ACC112 (cell line): ENCODE measurements at regions not wholly inside any gene's neighbourhood (a gene's known extent, or its start where the extent isn't known, plus 50 kb on each side); places are given as distances from the start of the nearest gene placed in this dataset.

Experiments
- H2AFZ ChIP-seq: fragments of 200-600 bp; sonication (generic); one replicate; pipeline ENCODE4 v1.6.0; 2017; ENCODE audit warnings: antibody characterized with exemption, low read length; ENCODE audit not compliant: unreplicated experiment
- H3K27ac ChIP-seq: fragments of 200-600 bp; sonication (generic); 2 replicates; pipeline ENCODE4 v1.5.1; 2014; ENCODE audit warnings: low read depth, mild to moderate bottlenecking, antibody characterized with exemption, low read length, moderate library complexity
- H3K27me3 ChIP-seq: fragments of 200-600 bp; sonication (generic); 2 replicates; pipeline ENCODE4 v1.6.1; 2014; ENCODE audit warnings: mild to moderate bottlenecking, antibody characterized with exemption, low read length, moderate library complexity, mixed read lengths; ENCODE audit not compliant: insufficient read depth
- H3K36me3 ChIP-seq: fragments of 200-600 bp; sonication (generic); 2 replicates; pipeline ENCODE4 v1.6.1; 2016; ENCODE audit warnings: mild to moderate bottlenecking, antibody characterized with exemption, low read length, moderate library complexity, mixed read lengths; ENCODE audit not compliant: insufficient read depth
- H3K4me1 ChIP-seq: fragments of 200-600 bp; sonication (generic); one replicate; pipeline ENCODE4 v1.6.1; 2016; ENCODE audit warnings: low read length, mixed read lengths; ENCODE audit not compliant: insufficient read depth, unreplicated experiment, control insufficient read depth
- H3K4me3 ChIP-seq: fragments of 200-600 bp; sonication (generic); 2 replicates; pipeline ENCODE4 v1.5.1; 2014; ENCODE audit warnings: mild to moderate bottlenecking, low read depth, low read length
- H3K79me2 ChIP-seq: fragments of 200-600 bp; sonication (generic); one replicate; pipeline ENCODE4 v1.6.0; 2016; ENCODE audit warnings: low read length; ENCODE audit not compliant: control insufficient read depth, unreplicated experiment, insufficient read depth

- H3K27me3 ChIP-seq, result no peaks in the 10 kb centered on the region
- H3K36me3 ChIP-seq, result no peaks in the 10 kb centered on the region
- H3K27ac ChIP-seq, result no peak overlapping the region
- no peaks in the 10 kb centered on the region for H3K79me2 ChIP-seq
- H2AFZ ChIP-seq, result no peak overlapping the region
- no peak overlapping the region for H3K4me3 ChIP-seq
- no peaks in the 10 kb centered on the region for H3K4me1 ChIP-seq
Measured at GRCh38 chr2:21392649-21393048, 268.9 kb downstream of the TDRD15 start.

- Histone ChIP-seq H3K4me3 (no peak overlapping the region), H3K36me3 (no peaks in the 10 kb centered on the region), H3K27me3 (no peaks in the 10 kb centered on the region), H2AFZ (no peak overlapping the region), H3K79me2 (no peaks in the 10 kb centered on the region), H3K27ac (no peak overlapping the region), H3K4me1 (no peaks in the 10 kb centered on the region)
Measured at GRCh38 chr2:21393173-21393572, 269.4 kb downstream of the TDRD15 start.

- H2AFZ ChIP-seq, result no peak overlapping the region
Measured at GRCh38 chr2:21395366-21395765, 271.6 kb downstream of the TDRD15 start.

DNA sequence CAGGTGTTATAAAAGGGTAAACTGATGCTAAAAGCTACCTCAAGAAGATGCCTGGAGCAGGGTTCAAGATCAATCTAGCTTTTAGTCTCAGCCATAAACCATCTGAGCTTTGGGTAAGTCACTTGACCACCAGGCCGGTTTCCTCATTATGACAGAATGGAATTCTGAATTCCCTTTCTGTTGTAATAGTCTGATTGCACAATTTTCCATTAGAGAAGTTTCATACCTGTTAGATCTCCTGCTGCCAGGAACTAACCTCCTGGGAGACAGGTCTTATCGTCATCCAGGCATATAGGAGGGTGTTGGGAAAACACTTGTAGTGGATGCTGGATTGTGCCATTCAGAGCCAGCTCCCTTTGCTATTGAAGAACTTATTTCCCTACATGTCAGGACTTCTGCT is 272.5 kb downstream of the TDRD15 start:
- no peaks in the 10 kb centered on the region for H3K36me3 ChIP-seq
- H3K4me3 ChIP-seq, result no peak overlapping the region
- no peaks in the 10 kb centered on the region for H3K79me2 ChIP-seq
- H3K27ac ChIP-seq, result no peak overlapping the region
- H3K27me3 ChIP-seq, result no peaks in the 10 kb centered on the region
- H3K4me1 ChIP-seq, result no peaks in the 10 kb centered on the region
- no peak overlapping the region for H2AFZ ChIP-seq

More at GRCh38 chr2:21395366-21395765, 271.6 kb downstream of the TDRD15 start:
- Histone ChIP-seq H3K4me1 (no peaks in the 10 kb centered on the region), H3K4me3 (no peak overlapping the region), H3K79me2 (no peaks in the 10 kb centered on the region), H3K27ac (no peak overlapping the region), H3K27me3 (no peaks in the 10 kb centered on the region), H3K36me3 (no peaks in the 10 kb centered on the region)

GRCh38 chr2:21401022-21401698 is 277.4 kb downstream of the TDRD15 start:
- H2AFZ ChIP-seq, result no peak overlapping the region
- no peaks in the 10 kb centered on the region for H3K4me1 ChIP-seq
- H3K27me3 ChIP-seq, result no peaks in the 10 kb centered on the region
- no peak overlapping the region for H3K4me3 ChIP-seq
- no peaks in the 10 kb centered on the region for H3K79me2 ChIP-seq
- H3K27ac ChIP-seq, result no peak overlapping the region
- H3K36me3 ChIP-seq, result no peaks in the 10 kb centered on the region

GRCh38 chr2:21404137-21404536 is 280.4 kb downstream of the TDRD15 start:
- H3K4me1 ChIP-seq, result no peaks in the 10 kb centered on the region
- H3K27me3 ChIP-seq, result no peaks in the 10 kb centered on the region
- H3K79me2 ChIP-seq, result no peaks in the 10 kb centered on the region
- H3K36me3 ChIP-seq, result no peaks in the 10 kb centered on the region
- no peak overlapping the region for H3K27ac ChIP-seq
- H2AFZ ChIP-seq, result no peak overlapping the region
- no peak overlapping the region for H3K4me3 ChIP-seq

DNA sequence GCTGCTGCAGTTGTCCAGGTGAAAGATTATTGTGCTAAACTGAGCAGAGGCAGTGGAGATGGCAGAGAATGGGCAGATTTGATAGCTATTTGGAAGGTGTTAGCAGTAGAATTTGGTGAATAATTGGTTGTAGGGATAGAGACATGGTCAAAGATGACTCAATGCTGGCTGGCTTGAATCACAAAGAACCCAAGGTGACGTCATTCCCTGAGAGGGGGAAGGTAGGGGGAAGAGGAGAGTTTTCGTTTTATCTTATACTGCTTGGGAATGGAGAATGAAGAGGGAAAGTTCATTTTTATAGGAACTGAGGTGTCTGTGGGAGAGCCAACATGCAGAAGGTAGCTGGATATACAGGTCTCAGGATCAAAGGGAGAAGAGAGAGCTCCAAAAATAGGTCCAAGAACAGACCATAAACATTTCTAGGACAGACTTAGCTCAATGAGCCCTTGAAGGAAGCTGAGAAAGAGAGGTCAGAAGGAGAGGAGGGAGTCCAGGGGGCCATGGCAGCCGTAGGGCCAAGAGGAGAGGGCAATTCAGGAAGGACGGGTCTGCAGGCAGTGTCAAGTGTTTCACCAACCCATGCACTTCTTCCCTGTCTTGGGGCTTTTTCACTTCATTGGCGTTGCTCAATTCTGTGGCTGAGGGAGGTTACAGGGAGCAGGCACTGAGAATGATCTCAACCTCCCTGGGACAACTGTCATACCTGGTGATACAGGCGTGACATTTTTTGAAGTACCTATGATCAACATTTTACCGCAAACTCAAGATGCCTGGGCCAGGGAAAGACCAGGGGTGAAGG is 281.3 kb downstream of the TDRD15 start:
- no peaks in the 10 kb centered on the region for H3K79me2 ChIP-seq
- no peaks in the 10 kb centered on the region for H3K27me3 ChIP-seq
- H3K4me3 ChIP-seq, result no peak overlapping the region
- H3K36me3 ChIP-seq, result no peaks in the 10 kb centered on the region
- H3K4me1 ChIP-seq, result no peaks in the 10 kb centered on the region
- H2AFZ ChIP-seq, result no peak overlapping the region
- no peak overlapping the region for H3K27ac ChIP-seq

- Histone ChIP-seq H3K27me3 (no peaks in the 10 kb centered on the region), H3K36me3 (no peaks in the 10 kb centered on the region), H3K79me2 (no peaks in the 10 kb centered on the region), H3K4me1 (no peaks in the 10 kb centered on the region), H2AFZ (no peak overlapping the region), H3K27ac (no peak overlapping the region), H3K4me3 (no peak overlapping the region)
Measured at GRCh38 chr2:21406386-21406785, 282.6 kb downstream of the TDRD15 start.

DNA sequence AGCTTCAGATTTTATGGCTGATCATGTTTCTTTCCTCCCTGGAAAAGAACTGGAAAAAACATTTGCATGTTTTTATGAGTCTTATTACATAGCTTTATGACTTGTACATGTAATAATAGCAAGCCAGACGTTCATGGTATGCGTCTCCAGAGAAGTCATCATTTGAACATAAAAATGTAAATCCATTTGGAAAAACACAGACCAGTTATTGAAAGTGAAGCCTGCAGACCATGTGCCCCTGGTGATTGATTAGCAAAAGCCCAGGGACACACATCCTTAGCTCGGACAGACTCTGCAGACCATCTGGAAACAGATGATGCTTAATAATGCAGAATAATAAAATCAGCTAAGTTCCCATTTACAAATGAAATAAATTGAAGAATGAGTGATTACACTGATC is 283.1 kb downstream of the TDRD15 start:
- Histone ChIP-seq H3K36me3 (no peaks in the 10 kb centered on the region), H3K27ac (no peak overlapping the region), H3K79me2 (no peaks in the 10 kb centered on the region), H2AFZ (no peak overlapping the region), H3K27me3 (no peaks in the 10 kb centered on the region), H3K4me1 (no peaks in the 10 kb centered on the region), H3K4me3 (no peak overlapping the region)

DNA sequence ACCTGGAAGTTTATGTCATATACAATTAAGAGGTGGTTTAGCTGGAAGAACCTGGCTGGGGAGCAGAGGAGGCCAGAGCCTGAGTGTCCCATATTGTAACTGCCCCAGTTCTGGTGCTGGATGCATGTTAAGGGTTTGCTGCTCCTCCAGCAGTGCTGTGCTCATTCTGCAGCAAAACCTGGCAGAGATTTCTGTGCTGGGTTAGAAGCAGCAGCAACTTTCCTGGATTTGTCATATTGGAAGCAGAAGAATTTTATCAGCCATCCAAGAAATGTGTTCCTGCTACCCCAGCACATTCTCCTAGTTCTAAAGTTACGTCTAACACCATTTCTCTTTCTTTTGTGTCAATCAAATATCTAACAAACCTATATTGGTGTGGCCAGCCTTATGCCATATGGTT is 284.1 kb downstream of the TDRD15 start:
- no peaks in the 10 kb centered on the region for H3K79me2 ChIP-seq

GRCh38 chr2:21411741-21412140 is 288.0 kb downstream of the TDRD15 start:
- Histone ChIP-seq H2AFZ (no peak overlapping the region), H3K36me3 (no peaks in the 10 kb centered on the region), H3K79me2 (no peaks in the 10 kb centered on the region), H3K4me1 (no peaks in the 10 kb centered on the region), H3K4me3 (no peak overlapping the region), H3K27me3 (no peaks in the 10 kb centered on the region), H3K27ac (no peak overlapping the region)

More for the DNA sequence above, 284.1 kb downstream of the TDRD15 start:
- Histone ChIP-seq H3K4me3 (no peak overlapping the region), H3K4me1 (no peaks in the 10 kb centered on the region), H2AFZ (no peak overlapping the region), H3K36me3 (no peaks in the 10 kb centered on the region), H3K27me3 (no peaks in the 10 kb centered on the region), H3K27ac (no peak overlapping the region)
